ENCODE measurements at regions not wholly inside any gene's neighbourhood (a gene's known extent, or its start where the extent isn't known, plus 50 kb on each side); places are given as distances from the start of the nearest gene placed in this dataset.

DNA sequence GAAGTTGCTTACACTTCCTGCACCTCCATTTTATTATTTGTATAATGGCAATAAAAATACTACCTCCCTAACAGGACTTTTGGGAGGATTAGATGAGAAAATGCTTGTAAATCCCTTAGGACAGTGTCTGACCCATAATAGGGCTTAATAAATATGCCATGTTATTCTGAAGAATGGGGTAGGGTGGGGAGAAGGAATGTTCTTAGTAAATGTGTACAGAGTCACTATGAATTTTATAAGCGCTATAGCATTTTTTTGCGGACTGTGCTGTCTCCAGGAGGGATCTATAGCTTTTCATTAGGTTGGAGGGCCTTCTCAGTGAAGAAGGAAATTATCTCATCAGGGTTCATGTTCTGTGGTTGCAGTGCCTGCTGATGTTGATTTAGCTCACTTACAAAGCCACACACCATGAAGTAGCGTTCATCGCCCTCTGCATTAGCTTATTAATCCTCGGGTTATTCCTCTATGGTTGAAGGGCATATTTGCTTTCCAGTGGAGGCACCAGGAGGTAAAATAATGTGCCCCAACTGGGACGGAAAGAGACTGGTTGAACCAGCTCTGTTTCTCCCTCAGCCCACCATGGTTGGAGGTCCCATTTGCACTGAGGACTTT lies 497.1 kb downstream of the ARHGEF28 start:
- Mint-ChIP-seq H3K36me3 (peaks cover 3% of the 10 kb centered on the region), H3K27ac (no peak overlapping the region), H3K4me3 (peak overlapping the region; percentile 19), H3K9me3 (peaks cover 3% of the 10 kb centered on the region), H3K4me1 (ENCODE audit: unreplicated experiment) (peaks cover 36% of the 10 kb centered on the region), H3K27me3 (no peaks in the 10 kb centered on the region)
- no peak for DNase-seq (ENCODE audit: extremely low spot score, unreplicated experiment)
- TF ChIP-seq CTCF (conservative IDR thresholded peaks at IDR 0.05) = no peak

- Mint-ChIP-seq H3K27ac (no peak overlapping the region), H3K36me3 (peaks cover 5% of the 10 kb centered on the region), H3K27me3 (no peaks in the 10 kb centered on the region), H3K9me3 (peaks cover 6% of the 10 kb centered on the region), H3K4me1 (ENCODE audit: unreplicated experiment) (peaks cover 26% of the 10 kb centered on the region), H3K4me3 (no peak overlapping the region)
- TF ChIP-seq CTCF (conservative IDR thresholded peaks at IDR 0.05) = no peak
- no peak for DNase-seq (ENCODE audit: extremely low spot score, unreplicated experiment)
Measured at GRCh38 chr5:74122175-74122574, 496.2 kb downstream of the ARHGEF28 start.

- Mint-ChIP-seq H3K27me3 (no peaks in the 10 kb centered on the region), H3K27ac (no peak overlapping the region), H3K4me3 (no peak overlapping the region), H3K36me3 (peaks cover 5% of the 10 kb centered on the region), H3K4me1 (ENCODE audit: unreplicated experiment) (peaks cover 28% of the 10 kb centered on the region), H3K9me3 (peaks cover 6% of the 10 kb centered on the region)
- TF ChIP-seq CTCF (conservative IDR thresholded peaks at IDR 0.05) = no peak
- no peak for DNase-seq (ENCODE audit: extremely low spot score, unreplicated experiment)
Measured at GRCh38 chr5:74120585-74120984, 494.6 kb downstream of the ARHGEF28 start.

GRCh38 chr5:74118071-74118470 lies 492.1 kb downstream of the ARHGEF28 start:
- TF ChIP-seq CTCF (conservative IDR thresholded peaks at IDR 0.05) = no peak
- Mint-ChIP-seq H3K27ac (peak overlapping the region; percentile 19), H3K4me3 (peak overlapping the region; percentile 35), H3K9me3 (peaks cover 6% of the 10 kb centered on the region), H3K4me1 (ENCODE audit: unreplicated experiment) (peaks cover 22% of the 10 kb centered on the region), H3K27me3 (no peaks in the 10 kb centered on the region), H3K36me3 (peaks cover 5% of the 10 kb centered on the region)
- DNase-seq (ENCODE audit: extremely low spot score, unreplicated experiment) = no peak

DNA sequence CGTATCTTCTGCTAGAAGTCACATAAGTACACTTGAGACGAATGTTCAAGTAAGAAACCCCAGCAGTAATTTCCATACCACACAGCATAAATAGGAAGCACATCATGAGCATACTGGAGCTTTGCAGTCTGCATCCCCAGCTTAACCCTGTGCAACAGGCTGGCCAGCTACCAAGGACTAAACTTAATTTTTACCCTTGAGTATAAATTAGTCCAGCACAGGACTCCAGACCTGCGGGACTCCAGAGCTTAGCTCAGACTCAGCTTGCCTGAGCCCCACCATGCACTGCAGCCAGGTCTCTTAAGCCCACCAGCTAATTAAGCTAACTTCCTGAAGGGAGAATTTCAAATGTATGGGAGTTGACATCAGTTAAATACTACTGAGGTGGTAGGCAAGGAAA lies 491.0 kb downstream of the ARHGEF28 start:
- Mint-ChIP-seq H3K27me3 (no peaks in the 10 kb centered on the region), H3K9me3 (peaks cover 6% of the 10 kb centered on the region), H3K4me1 (ENCODE audit: unreplicated experiment) (peaks cover 20% of the 10 kb centered on the region), H3K4me3 (no peak overlapping the region), H3K36me3 (peaks cover 5% of the 10 kb centered on the region), H3K27ac (no peak overlapping the region)
- no peak for TF ChIP-seq CTCF (conservative IDR thresholded peaks at IDR 0.05)
- DNase-seq (ENCODE audit: extremely low spot score, unreplicated experiment) = no peak

DNA sequence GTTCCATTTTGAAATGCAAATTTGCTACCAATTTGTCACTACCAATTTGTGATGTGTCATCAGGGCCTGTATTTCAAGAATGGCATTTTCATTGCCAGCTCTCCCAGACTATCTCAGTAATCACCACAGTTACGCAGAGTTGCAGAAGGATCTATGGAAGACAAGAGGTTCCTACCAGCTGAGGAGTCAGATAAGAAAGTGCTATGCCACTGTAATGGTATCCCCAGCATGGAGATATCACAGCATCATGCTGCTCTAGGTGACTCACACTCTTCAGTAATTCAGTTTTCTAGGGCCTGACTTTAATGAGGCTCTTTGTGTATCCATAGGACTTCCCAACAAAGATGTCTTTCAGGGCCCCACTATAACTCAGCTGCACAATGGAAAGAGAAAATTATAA lies 490.3 kb downstream of the ARHGEF28 start:
- no peak overlapping the region for H3K27ac Mint-ChIP-seq
- DNase-seq (ENCODE audit: extremely low spot score, unreplicated experiment) = no peak
- no peaks in the 10 kb centered on the region for H3K27me3 Mint-ChIP-seq
- H3K9me3 Mint-ChIP-seq = peaks cover 6% of the 10 kb centered on the region
- no peak overlapping the region for H3K4me3 Mint-ChIP-seq
- no peak for TF ChIP-seq CTCF (conservative IDR thresholded peaks at IDR 0.05)
- H3K4me1 Mint-ChIP-seq (ENCODE audit: unreplicated experiment) = peaks cover 16% of the 10 kb centered on the region
- peaks cover 5% of the 10 kb centered on the region for H3K36me3 Mint-ChIP-seq

Data from type B pancreatic cell (in vitro differentiated cells).